Adrenal gland (tissue), 5 donors: ENCODE measurements at regions not wholly inside any gene's neighbourhood (a gene's known extent, or its start where the extent isn't known, plus 50 kb on each side); places are given as distances from the start of the nearest gene placed in this dataset.

Experiments used
- CTCF ChIP-seq, 6 experiments: fragments of 450-650 bp in 4 of 6; fragments of 200-600 bp in 2 of 6; sonication (generic) in 1 of 6; IDR thresholded peaks; 1 replicate in 5 of 6; 2 replicates in 1 of 6; pipeline versions ENCODE4 v1.5.1 to v1.8.0; 2016 to 2021; ENCODE audit warnings: antibody characterized with exemption in 6 of 6, mild to moderate bottlenecking in 2 of 6, moderate library complexity in 1 of 6
- POLR2A ChIP-seq, 2 donors: fragments of 450-650 bp; IDR thresholded peaks; one replicate each; pipeline ENCODE4 v1.6.1; 2017; ENCODE audit warnings: antibody characterized with exemption in 2 of 2, mild to moderate bottlenecking in 2 of 2, moderate library complexity in 1 of 2
- donor health status: DM: no; HTN: no; CAD: no.

- TF ChIP-seq CTCF (IDR thresholded peaks at IDR 0.05) = no peak
- TF ChIP-seq POLR2A (IDR thresholded peaks at IDR 0.05) = no peak
Measured at GRCh38 chr14:44453433-44454171, 53.5 kb downstream of the FSCB start.
